Fibroblast of skin of abdomen (primary cell): ENCODE measurements at regions not wholly inside any gene's neighbourhood (a gene's known extent, or its start where the extent isn't known, plus 50 kb on each side); places are given as distances from the start of the nearest gene placed in this dataset.
"Not testable (repeated sequence)": the region's sequence is repeated elsewhere in the genome, so short reads cannot be mapped to it uniquely, and the experiment has no call there.

Experiments used
- DNase-seq: peaks from one replicate; pipeline ENCODE4 v3.0.0-alpha.2; 2013

DNA sequence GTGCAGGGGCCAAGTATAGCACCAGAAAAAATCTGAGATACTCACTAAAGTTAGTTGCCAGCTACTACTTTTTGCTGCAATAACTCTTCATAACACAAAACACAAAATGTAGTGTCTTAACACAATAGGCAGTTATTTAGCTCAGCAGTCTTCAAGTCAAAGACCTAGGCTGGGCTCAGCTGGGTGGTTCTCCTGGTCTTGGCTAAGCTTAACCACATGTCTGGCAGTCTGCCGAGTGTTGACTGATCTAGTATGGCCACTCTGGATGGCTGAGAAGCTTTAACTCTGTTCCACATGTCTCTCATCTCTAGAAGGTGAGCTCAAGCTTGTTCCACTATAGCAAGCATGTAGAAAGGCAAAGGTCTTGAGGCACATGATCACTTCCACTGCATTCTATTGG, 451.6 kb downstream of the SOX11 start:
- DNase-seq = no peak

DNA sequence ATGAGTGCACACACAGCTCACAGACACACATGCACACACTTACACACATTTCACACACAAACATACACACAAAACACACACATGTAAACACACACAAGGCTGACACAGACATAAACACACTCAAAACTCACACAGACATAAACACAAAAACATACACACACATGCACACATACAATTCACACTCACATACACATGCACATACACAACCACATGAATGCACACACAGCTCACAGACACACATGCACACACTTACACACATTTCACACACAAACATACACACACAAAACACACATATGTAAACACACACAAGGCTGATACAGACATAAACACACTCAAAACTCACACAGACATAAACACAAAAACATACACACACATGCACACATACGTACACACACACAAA, 455.0 kb downstream of the SOX11 start:
- not testable (repeated sequence) for DNase-seq

DNA sequence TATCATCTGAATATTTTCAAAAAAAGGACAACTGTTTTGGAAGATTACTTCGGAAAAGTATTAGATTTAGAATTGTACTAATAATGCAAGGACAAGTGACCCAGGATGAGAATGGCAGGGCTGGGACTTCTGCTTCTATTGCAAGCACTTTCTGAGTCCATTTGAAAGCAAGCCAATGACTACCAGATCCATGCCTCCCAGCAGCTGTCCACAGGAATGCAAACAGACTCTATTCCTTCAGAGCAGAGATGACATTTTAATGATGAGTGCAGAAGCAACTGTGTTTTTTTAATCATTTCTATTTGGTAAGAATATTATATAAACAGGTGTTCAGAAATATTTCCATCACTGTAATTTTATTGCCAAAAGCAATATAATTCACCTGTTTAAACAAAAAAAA, 456.7 kb downstream of the SOX11 start:
- DNase-seq = peak; percentile 57

DNA sequence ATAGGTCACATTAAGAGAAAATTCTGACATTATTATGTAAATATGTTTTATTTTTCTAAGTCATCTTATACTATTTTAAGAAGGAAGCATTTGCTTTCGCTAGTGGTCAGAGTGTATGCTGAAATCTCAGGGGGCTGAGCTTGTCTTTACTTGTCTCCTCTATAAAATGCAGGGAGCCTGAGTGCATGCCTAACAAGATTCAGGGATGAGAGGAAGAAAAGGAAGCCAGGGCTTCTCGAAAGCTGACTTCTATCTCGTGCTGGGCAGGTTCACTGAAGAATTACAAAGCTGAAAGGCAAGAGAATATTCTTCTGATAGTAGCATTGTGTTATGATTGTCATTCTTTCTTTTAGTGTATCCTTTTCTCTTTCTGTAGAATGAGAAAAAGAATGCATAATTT, 467.4 kb downstream of the SOX11 start:
- no peak for DNase-seq

DNA sequence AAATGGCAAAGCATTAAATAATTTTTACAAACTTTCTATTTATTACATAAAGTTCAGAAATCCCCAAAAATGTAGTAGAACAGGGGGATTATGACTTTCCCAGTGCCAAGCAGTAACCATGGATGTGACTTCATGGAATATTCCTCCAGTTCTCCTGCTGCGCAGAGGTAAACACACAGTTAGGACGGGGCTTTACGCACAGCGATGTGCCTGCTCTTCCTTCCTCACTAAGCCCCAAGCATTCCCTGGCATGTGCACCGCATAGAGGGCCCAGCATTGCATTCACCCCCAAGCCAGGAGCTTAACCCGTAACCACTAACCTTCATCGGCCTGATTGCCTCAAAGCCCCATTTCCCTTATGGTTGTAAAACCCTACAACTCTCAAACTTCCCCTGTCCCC, 471.7 kb downstream of the SOX11 start:
- no peak for DNase-seq

DNA sequence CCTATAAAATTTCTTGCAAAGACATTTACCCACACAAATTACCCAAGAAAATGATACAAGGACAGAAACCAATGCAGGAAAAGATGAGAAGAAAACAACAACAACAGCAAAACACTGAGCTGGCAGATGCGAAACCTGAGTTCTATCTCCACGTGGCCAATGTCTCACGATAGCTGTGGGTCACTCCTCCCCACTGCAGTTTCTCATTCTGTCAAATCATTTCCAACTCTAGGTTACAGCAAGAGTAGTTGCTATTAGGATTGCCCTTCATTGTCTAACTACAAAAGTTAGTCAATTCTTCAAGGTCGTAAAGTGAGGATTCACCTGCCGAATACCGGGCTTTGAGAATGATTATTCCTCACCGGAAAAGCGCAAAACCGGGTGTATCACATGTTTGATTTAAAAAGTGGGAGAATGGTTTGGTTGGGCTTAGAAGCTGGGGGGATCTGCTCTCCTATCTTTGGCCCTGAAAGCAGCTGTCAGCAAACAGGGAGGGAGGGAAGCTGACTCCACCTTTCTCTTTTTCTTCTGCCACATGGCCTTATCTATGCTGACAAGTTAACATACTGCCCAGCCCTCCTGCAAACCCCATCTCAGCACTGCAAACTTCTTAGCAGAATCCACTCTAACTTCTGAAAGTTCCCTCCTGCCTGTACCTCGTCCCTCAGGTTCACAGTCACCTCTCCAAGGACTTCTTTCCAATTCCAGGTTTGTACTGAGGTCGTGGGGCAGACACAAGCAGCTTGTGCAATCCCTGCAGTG, 473.0 kb downstream of the SOX11 start:
- no peak for DNase-seq

DNA sequence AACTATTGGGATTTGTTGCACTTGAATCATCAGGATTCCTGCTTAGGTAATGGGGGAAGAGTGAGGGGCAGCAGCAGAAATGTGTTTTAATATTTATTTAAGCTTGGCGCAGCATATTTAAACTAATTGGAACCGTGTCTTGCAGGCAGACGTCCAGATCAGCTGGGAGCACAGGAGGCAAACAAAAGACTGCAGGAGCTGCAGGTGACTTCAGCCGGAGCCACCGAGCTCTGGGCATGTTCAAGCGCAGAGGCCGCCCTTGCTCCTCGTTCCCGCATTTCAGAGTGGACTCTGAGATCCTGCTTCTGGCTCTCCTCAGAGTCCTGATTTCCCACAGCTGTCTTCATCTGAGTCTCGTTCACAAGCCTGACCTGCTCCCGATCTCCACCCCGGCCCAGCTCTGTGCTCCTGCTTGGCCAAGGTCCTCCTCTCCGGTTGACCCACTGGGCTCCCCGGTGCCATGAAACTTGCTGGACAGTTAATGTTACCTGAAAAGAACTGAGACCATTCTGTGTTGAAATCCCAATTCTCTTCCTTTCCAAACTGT, 475.5 kb downstream of the SOX11 start:
- DNase-seq = no peak

DNA sequence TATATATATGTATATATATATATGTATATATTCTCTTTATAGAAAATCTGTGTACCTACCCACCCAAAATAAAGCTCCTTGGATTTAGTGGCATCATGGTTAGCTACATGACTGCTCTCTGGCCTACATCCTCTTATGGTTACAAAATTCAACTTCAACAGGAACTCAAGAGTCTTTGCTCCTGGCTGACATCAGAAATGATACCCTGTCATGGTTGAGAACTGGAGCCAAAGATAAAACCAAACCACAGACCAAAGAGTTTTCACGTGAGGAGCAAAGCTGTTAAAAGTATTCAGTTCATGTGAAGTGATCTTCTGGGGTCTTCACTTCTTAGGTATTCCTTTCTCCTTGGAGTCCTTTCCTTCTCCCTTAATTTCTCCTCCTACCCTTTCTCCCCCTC, 476.3 kb downstream of the SOX11 start:
- DNase-seq = no peak

DNA sequence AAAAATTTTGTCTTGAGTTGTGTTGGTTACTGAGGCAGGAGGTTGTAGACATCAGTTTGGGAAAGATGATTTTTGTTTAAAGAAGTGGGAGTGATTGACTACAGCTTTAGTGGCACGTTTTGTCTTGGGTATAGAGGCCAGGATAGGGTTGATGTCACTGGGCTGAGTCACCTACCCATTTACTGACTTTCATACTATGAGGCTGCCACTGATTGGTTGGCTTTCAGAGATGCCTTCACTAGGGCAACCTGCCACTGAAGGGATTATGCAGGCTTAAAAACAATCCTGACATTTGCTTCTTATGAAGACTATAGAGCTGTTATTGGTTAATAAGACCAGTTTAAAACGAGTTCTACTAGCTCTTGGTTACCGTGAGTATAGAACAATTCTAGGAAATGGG, 479.1 kb downstream of the SOX11 start:
- no peak for DNase-seq

DNA sequence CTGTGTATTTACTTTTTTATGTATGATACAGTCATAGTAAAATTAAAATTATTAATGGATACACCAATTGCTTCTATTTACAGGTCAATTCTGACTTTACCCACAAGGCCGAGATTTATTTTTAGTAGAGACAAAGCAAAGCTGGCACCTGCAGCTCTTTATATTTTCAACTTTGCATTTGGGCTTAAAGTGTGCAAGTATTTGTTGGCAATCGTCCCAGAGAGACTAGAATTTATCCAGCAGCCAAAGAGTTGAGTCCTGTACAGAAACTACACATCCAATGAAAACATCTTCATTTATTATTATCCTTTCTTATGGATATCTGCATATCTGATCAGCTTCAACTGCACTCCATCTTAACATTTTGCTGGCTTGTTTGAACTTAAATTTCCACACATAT, 485.6 kb downstream of the SOX11 start:
- DNase-seq = no peak

DNA sequence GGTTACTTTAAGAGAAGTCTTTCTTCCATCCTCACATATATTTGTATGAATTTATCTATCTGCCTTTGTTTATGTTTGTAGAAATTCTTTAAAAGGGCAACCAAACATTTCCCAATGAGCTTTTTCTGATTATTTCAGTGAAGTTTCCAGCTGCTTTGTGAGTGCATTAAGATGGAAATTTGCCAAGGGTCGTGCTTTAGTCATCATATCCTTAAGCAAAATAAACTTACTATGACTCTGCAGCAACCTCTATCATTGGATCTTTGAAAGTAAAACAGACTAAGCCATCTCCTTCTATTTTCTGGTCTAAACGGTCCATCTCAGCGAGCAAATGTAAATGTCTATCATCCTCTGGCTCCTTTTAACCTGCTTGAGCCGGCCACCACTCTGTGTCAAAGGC, 489.3 kb downstream of the SOX11 start:
- DNase-seq = peak; percentile 85

DNA sequence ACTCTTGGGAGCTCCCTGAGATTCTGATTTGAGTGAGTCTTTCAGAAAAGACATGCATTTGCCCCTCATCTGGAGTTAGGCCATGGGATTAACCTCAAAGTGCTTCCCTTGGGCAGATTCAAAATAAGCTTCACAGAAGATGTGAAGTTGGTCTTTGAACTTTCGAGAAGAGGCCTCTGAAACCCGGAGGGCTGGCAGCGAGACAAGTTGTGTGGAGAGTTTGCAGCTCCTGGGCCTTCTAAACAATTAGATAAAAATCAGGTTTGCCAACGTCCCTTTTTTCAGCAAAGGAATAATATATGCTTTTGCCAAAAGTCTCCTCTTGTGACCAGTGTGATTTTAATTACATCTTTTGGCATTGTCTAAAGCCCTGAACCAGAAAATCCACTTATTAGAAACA, 489.7 kb downstream of the SOX11 start:
- DNase-seq = no peak

DNA sequence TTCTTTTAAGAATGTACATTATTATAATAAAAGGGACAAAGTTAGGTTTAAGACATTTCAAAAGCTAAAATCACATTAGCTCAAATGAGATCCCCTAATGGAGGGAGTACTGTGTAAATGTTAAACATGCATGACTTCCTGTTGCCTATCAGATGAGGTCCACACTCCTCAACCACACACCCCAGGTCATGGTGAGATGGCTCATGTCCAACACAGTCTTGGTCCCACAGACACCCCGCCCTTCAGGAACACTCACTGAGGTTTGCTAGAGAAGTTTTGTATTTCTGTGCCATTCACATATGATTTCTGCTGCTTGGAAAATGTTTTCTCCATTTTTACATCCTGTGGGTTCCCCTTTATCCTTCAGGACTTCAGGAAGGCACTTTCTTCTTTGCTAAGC, 491.0 kb downstream of the SOX11 start:
- DNase-seq = no peak

DNA sequence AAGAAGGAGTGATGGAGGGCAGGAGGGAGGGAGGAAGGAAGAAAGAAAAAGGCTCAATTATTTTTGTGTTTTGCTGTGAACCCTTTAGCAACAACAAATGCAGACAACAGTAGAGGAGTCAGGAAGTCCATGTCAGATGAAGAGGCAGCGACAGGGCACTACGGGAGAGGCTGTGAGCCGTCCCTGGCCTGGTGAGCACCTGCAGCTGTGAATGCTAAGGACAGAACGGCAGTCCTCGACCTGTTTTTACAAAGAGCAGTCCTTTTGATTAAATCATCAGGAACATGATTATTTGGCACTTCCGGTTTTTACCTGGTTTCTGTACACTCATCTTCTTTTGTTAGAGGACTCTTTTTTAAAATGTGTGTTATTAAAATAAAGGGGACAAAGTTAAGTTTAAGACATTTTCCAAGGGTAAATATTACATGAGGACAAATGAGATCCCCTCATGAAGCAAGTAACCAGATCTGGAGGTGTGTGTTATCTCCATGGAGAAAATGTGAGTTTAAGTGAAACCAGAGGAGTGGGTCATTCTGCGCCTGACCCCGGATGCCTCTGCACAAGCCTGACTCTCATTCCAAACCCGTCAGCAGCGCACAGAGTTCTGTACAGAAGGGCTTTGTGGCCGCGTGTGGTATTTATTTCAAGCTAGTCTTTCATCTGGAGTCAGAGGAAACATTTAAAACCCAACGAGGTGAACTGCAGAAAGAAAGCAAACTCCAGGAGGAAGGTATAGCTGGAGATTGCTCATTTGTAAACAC, 492.5 kb downstream of the SOX11 start:
- peak; percentile 72 for DNase-seq

DNA sequence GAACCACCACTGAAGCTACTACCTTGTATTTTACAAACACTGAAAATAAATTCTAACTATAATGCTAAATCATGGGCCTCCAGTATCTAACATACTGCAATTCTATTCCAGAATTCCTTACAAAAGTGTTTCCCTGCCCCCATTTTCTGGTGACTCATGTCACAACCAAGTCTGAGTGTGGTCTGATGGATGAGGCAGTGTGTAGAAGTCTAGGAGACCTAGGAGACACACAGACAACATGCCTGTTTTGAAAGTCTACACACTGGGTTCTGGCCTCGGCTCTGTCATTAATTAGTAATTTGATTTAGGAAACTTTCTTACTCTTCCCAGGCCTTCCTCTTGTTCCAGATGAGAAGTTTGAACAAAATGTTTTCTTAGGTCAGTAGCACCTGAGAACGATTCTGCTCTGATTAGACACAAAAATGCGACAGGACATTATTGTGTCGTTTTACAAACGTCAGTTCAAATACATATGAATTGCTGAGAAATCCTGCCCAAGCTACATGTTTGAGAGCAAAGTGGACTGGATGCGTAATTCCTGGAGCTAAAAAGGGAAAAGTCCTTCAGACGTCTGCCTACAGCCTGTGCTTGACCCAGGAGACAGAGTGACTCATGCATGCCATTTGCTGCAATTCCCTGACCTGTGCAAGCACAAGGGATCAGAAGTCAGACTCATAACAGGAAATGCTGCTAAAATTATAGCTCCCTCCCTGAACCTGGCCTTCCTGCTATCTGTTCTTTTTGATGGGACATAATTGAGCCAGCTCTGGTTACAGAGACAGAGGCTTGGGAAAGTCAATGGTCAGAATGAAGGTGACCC, 494.4 kb downstream of the SOX11 start:
- peak; percentile 87 for DNase-seq

DNA sequence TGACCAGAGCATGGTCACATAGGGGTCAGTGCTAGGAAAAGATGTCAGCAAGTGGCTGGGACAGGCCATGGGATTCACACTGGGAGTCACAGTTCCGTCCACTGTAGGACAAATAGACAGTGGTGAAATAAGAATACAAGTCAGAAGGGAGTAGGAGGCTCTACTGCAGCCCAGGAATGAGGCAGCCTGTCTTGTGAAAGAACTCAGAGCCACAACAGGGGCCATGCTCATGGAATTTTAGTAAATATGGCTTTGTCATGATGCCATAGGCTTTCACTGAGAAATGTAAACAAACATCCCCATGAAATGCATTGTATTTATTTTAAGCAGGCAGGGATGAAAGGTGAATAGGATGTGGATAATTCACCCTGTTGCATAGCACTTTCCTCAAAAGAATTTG, 504.3 kb downstream of the SOX11 start:
- no peak for DNase-seq

DNA sequence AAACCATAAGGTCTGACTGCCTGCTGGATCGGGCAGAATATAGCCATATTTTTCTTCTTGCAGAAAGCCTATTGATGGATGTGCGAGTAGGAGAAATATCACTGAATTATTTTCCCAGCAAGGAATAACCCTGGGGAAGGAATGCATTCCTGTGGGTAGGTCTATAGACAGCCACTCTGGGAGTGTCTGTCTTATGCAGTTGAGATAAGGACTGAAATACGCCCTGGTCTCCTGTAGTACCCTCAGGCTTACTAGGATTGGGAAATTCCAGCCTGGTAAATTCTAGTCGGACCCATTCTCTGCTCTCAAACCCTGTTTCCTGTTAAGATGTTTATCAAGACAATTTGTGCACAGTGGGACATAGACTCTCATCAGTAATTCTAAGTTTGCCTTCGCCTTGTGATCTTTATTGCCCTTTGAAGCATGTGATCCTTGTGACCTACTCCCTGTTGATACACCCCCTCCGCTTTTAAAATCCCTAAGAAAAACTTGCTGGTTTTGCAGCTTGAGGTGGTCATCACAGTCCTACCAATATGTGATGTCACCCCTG, 506.3 kb downstream of the SOX11 start:
- not testable (repeated sequence) for DNase-seq

DNA sequence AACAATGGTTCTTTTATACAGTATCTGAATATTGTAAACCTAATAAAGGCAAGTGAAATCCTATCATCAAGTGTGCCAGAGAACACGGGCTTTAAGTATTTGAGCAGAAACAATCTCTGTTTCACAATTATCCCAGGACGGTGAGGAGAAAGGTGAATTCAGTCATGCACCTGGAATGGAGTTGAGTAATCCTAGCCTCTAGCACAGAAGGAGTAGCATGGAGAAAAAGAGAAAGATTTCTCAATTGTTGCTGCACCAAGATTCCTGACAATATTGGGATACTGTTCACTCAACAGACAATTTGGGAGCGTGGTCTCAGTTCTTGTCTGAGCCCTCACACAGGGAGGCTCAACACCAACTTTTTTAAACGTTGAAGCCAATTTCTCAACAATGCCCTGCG, 510.6 kb downstream of the SOX11 start:
- DNase-seq = no peak

DNA sequence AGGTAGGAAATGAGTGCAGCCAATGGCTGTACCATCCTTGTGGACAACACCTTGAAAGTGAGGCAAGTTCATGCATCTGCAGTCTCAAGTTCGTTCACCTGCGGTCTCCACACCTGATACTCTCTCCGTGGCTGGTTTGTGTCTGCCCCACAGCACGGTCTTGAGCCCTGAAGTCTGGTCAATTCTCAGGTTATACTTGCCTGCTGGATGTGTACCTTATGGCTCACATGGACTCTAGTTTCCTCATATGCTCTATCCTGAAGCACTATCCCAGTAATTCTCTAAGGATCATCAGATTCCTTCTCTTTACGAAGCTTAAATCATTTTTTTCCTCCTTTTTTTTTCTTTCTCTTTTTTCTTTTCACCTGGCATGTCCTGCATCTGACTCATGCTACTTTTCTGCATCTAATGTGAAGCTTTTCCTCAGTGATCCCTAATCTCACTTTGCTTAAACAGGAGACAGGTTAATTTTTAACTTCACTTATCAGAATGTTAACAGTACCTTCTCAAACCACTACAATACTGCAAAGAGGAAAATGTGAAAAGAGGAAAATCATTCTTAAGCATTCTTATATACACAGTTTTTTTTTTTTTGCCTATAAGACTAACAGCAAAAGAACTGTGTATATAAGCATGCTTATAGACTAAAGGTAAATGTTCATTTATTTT, 511.2 kb downstream of the SOX11 start:
- DNase-seq = no peak

DNA sequence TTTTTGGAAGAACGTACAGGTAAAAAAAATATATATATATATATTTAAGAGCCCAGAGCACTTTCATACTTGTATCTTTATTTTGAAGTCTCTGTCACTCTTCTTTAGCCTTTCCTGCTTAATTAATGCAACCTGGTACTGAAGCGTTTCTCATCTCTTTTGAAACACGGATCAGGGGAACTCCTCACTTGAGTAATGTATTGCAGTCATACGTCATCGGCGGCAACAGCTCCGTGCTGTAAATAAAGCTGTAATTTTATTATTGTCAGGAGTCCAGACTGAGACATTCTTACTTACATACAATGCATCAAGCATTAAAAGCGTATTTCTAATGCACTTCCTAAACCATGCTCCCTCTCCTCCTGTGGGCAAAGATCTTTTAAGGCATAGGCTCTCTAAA, 514.7 kb downstream of the SOX11 start:
- peak; percentile 51 for DNase-seq

DNA sequence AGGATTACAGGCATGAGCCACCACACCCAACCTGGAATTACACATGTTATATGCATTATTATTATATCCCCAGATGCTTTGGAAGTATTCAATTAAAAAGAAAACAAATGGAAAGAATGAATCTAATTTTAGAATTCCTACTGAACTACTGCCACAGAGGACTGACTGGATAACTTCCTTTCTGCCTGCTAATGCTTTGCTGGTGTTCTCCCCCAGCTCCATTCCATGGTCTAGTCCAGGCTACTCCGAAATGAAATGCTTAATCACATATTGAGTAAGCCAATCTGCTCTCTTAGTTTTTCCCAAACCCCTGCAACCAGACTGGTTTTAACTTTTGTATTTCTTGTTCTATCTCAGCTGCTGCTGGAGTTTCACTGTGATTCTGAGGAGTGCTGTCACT, 519.1 kb downstream of the SOX11 start:
- peak; percentile 51 for DNase-seq

DNA sequence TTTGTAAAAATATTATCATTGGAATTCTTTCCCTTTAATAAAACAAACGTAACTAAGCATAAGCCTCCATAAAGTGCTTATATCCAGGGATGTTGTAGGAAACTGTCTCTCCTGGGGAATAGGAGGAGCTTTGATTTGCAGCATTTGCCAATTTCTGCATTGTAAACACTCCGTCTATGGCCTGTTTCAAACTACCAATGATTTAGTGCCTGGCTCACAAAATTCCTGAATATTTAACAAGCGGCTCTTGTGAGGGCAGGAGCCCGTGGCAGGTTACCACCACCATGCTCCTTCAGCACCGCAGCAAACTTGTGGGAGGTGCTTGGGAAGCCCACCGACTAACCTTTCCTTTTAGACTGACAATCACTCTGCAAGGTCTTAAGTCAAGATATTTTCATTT, 520.3 kb downstream of the SOX11 start:
- no peak for DNase-seq
